GM21367 (cell line): ENCODE measurements at regions not wholly inside any gene's neighbourhood (a gene's known extent, or its start where the extent isn't known, plus 50 kb on each side); places are given as distances from the start of the nearest gene placed in this dataset.

Experiments used
- ATAC-seq: cut with Tn5 transposase; IDR thresholded peaks from one replicate; pipeline ENCODE4 v1.9.1; 2021; ENCODE audit not compliant: unreplicated experiment

GRCh38 chr18:34591920-34592444 is 118.1 kb upstream of the DTNA start:
- no peak for ATAC-seq

GRCh38 chr18:34592481-34592880 is 117.6 kb upstream of the DTNA start:
- ATAC-seq: no peak

- ATAC-seq: no peak
Measured at GRCh38 chr18:34592961-34593382, 117.1 kb upstream of the DTNA start.

- ATAC-seq: no peak
Measured at GRCh38 chr18:34594266-34594665, 115.8 kb upstream of the DTNA start.

GRCh38 chr18:34595690-34596089 is 114.4 kb upstream of the DTNA start:
- ATAC-seq: no peak

- no peak for ATAC-seq
Measured at GRCh38 chr18:34598120-34598635, 111.9 kb upstream of the DTNA start.

- ATAC-seq: no peak
Measured at GRCh38 chr18:34600158-34600557, 109.9 kb upstream of the DTNA start.

- no peak for ATAC-seq
Measured at GRCh38 chr18:34600874-34601656, 109.0 kb upstream of the DTNA start.

- no peak for ATAC-seq
Measured at GRCh38 chr18:34604591-34604990, 105.5 kb upstream of the DTNA start.

- no peak for ATAC-seq
Measured at GRCh38 chr18:34606851-34607250, 103.2 kb upstream of the DTNA start.

GRCh38 chr18:34608064-34608463 is 102.0 kb upstream of the DTNA start:
- ATAC-seq: no peak

- ATAC-seq: no peak
Measured at GRCh38 chr18:34609986-34610648, 100.0 kb upstream of the DTNA start.

GRCh38 chr18:34611904-34612303 is 98.2 kb upstream of the DTNA start:
- ATAC-seq: no peak

GRCh38 chr18:34620258-34620861 is 89.7 kb upstream of the DTNA start:
- no peak for ATAC-seq

GRCh38 chr18:34623557-34623956 is 86.5 kb upstream of the DTNA start:
- no peak for ATAC-seq

- ATAC-seq: no peak
Measured at GRCh38 chr18:34624551-34624950, 85.5 kb upstream of the DTNA start.

- no peak for ATAC-seq
Measured at GRCh38 chr18:34626404-34627136, 83.5 kb upstream of the DTNA start.

- no peak for ATAC-seq
Measured at GRCh38 chr18:34627137-34627920, 82.8 kb upstream of the DTNA start.

- no peak for ATAC-seq
Measured at GRCh38 chr18:34631093-34631966, 78.8 kb upstream of the DTNA start.
